GM10248 (cell line): ENCODE measurements at regions not wholly inside any gene's neighbourhood (a gene's known extent, or its start where the extent isn't known, plus 50 kb on each side); places are given as distances from the start of the nearest gene placed in this dataset.
"Not testable (repeated sequence)": the region's sequence is repeated elsewhere in the genome, so short reads cannot be mapped to it uniquely, and the experiment has no call there.

Experiments
- CTCF ChIA-PET: fragments of 300-600 bp; sonication (Branson Sonifier 250); formaldehyde crosslinking; extraction: SDS; loops from one replicate; lab custom pipeline; 2021; ENCODE audit warnings: antibody characterized with exemption; lab: Yijun Ruan, JAX
- POLR2A ChIA-PET: fragments of 350-650 bp; sonication (Branson Sonifier 250); formaldehyde crosslinking; extraction: SDS; loops from one replicate; lab custom pipeline; 2020; ENCODE audit warnings: antibody characterized with exemption; lab: Yijun Ruan, JAX
- DNase-seq: peaks from one replicate; pipeline ENCODE4 v3.0.0; 2012; ENCODE audit errors: extremely low spot score
- TF ChIP-seq, protein P1 (sequence below): IDR thresholded peaks from 2 replicates; pipeline ENCODE4 v1.5.1; 2012; ENCODE audit warnings: mild to moderate bottlenecking, low read depth; ENCODE audit errors: extremely low read depth, missing control alignments, control extremely low read depth

DNA sequence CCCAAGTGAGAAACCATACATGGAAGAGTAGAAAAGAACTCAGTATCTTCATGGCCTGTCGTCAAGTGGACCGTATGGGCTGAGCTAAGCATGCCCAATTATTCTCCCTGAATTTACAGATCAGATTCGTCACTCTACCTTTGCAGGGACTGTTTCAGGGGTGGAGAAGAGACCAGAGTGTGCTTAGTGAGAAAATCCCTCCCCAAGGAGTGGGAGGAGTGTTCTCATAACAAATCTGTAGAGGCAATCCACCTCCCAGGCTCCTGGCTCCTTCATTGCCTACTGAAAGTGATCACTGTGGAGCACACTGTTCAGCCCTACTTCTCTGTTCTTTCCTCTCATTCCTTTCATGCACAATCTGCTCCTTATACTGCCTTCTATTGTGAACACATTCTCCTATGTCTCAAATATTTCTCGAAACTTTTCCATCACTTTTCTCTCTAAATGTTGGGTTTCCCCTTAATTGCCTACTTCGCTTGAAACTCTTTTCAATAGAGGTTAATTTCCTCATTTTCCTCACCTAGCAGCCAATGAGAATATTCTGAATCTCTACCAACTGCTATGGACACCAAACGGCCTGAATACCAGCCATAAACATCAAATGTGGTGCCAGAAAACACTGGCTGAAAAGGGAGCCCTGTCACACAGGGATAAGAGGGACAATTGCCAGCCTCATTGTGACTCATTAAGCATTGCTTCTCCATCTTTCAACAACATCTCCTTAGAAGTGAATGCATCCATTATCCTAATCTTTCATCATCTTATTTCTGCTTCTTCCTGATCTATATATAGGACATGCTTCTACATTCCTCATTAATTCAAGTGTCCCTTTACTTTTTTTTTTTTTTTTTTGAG, 398.3 kb downstream of the UTRN start:
- ChIA-PET POLR2A (no interaction called here), CTCF (no interaction called here)
- DNase-seq, result no peak
- TF ChIP-seq, protein P1, sequence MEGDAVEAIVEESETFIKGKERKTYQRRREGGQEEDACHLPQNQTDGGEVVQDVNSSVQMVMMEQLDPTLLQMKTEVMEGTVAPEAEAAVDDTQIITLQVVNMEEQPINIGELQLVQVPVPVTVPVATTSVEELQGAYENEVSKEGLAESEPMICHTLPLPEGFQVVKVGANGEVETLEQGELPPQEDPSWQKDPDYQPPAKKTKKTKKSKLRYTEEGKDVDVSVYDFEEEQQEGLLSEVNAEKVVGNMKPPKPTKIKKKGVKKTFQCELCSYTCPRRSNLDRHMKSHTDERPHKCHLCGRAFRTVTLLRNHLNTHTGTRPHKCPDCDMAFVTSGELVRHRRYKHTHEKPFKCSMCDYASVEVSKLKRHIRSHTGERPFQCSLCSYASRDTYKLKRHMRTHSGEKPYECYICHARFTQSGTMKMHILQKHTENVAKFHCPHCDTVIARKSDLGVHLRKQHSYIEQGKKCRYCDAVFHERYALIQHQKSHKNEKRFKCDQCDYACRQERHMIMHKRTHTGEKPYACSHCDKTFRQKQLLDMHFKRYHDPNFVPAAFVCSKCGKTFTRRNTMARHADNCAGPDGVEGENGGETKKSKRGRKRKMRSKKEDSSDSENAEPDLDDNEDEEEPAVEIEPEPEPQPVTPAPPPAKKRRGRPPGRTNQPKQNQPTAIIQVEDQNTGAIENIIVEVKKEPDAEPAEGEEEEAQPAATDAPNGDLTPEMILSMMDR, result no peak

DNA sequence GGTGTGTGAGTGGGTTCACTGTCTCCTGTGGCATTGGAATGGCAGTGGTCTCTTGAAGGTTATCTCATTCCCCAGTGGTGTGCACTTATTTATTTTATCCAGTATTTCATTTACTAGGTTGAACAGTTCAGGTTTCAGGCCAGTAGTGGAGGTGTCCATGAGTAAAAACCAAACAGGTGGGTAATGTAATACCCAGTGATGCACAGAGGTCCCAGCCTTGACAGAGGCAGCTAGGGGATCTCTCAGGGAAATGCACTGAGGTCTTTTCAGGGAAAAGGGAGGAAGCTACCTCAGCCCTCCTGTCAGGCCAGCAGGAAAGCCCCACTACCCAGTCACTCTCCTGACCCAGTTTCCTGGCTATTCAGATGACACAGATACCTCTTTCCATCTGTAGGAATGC, 403.6 kb downstream of the UTRN start:
- no peak for DNase-seq
- POLR2A ChIA-PET, result no interaction called here
- CTCF ChIA-PET, result interaction anchor here (1.9 kb wide), 1 partner anchor 20 kb away, joined by 6 read pairs; no protein-coding TSS in a partner anchor
- TF ChIP-seq, protein P1, result no peak

GRCh38 chr6:144689503-144690040, 404.4 kb downstream of the UTRN start:
- TF ChIP-seq, protein P1, result no peak
- POLR2A ChIA-PET, result no interaction called here
- DNase-seq, result no peak
- CTCF ChIA-PET, result interaction anchor here (1.3 to 1.9 kb wide), 2 partner anchors 11 to 19 kb away, joined by 4 to 6 read pairs; no protein-coding TSS in a partner anchor

GRCh38 chr6:144690133-144690532, 405.0 kb downstream of the UTRN start:
- TF ChIP-seq, protein P1, result no peak
- ChIA-PET CTCF (interaction anchor here (1.3 to 1.9 kb wide), 2 partner anchors 10 to 18 kb away, joined by 4 to 6 read pairs; no protein-coding TSS in a partner anchor), POLR2A (no interaction called here)
- no peak for DNase-seq

DNA sequence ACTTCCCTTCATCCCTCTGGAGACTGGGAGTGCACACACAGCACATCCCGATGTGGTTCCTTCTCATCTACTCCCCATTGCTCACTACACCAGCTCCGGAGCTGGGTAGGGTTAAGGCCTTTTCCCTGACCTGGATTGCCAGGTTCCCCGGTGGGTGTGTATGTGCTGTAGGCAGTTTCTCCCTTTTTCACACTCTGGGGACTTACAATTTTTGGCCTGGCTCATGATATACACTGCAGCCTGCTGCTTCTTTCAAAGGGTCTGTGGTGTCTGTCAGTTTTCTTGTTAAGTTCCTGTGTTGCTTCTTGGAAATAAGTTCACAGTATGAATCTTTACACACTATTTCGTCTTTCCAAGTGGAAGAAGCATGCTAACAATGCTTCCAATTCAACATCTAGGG, 405.5 kb downstream of the UTRN start:
- TF ChIP-seq, protein P1, result no peak
- CTCF ChIA-PET, result interaction anchor here (1.3 to 1.9 kb wide), 2 partner anchors 10 to 18 kb away, joined by 4 to 6 read pairs; no protein-coding TSS in a partner anchor
- POLR2A ChIA-PET, result no interaction called here
- no peak for DNase-seq

GRCh38 chr6:144692050-144692449, 406.9 kb downstream of the UTRN start:
- CTCF ChIA-PET, DNase-seq, POLR2A ChIA-PET: not testable (repeated sequence)
